C4-2B (cell line): ENCODE measurements at regions not wholly inside any gene's neighbourhood (a gene's known extent, or its start where the extent isn't known, plus 50 kb on each side); places are given as distances from the start of the nearest gene placed in this dataset.

Experiments used
- ZFX ChIP-seq: fragments of 450-650 bp; IDR thresholded peaks from 2 replicates; pipeline ENCODE4 v1.6.1; 2017
- TF ChIP-seq, protein P1 (sequence below): fragments of 450-650 bp; conservative IDR thresholded peaks from 2 replicates; pipeline ENCODE4 v1.5.1; 2017; ENCODE audit warnings: mild to moderate bottlenecking

DNA sequence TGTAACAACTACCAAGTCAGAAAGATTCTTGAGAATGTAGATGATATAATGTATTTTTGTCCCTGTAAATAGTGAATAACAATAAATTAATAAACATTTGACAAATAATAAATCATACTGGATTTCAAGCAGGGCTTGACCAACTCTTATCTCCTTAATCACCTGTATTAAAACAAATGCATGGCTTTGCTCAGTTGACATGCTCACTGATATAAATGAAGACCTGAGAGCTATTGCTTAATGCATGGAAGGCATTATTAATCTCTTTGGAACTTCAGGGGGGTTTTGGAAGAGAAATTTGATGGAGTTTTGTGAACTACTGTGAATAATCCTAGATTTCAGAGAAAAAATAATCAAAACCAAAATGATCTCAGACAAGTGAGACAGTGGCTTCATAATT is 1420.4 kb upstream of the TENM4 start:
- TF ChIP-seq, protein P1, sequence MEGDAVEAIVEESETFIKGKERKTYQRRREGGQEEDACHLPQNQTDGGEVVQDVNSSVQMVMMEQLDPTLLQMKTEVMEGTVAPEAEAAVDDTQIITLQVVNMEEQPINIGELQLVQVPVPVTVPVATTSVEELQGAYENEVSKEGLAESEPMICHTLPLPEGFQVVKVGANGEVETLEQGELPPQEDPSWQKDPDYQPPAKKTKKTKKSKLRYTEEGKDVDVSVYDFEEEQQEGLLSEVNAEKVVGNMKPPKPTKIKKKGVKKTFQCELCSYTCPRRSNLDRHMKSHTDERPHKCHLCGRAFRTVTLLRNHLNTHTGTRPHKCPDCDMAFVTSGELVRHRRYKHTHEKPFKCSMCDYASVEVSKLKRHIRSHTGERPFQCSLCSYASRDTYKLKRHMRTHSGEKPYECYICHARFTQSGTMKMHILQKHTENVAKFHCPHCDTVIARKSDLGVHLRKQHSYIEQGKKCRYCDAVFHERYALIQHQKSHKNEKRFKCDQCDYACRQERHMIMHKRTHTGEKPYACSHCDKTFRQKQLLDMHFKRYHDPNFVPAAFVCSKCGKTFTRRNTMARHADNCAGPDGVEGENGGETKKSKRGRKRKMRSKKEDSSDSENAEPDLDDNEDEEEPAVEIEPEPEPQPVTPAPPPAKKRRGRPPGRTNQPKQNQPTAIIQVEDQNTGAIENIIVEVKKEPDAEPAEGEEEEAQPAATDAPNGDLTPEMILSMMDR = no peak
- TF ChIP-seq ZFX = no peak
